ENCODE measurements at regions not wholly inside any gene's neighbourhood (a gene's known extent, or its start where the extent isn't known, plus 50 kb on each side); places are given as distances from the start of the nearest gene placed in this dataset.

- intact Hi-C loops (cut with DNase I, micrococcal nuclease) = no loop called here
- H3K36me3 ChIP-seq (ENCODE audit: low read depth) = no peaks in the 10 kb centered on the region
- H3K4me3 ChIP-seq = no peak overlapping the region
- H3K9me3 ChIP-seq = no peaks in the 10 kb centered on the region
- no peak for TF ChIP-seq CTCF (IDR thresholded peaks at IDR 0.05)
- DNase-seq (peak in 2 of 3 donors; percentile 46 to 53), ATAC-seq (peak; percentile 45)
- H3K4me1 ChIP-seq (ENCODE audit: low read depth) = peaks cover 5% of the 10 kb centered on the region
Observed at GRCh38 chr9:91117474-91117891, 244.2 kb downstream of the AUH start.

GRCh38 chr9:91117959-91118703 is 243.6 kb downstream of the AUH start:
- intact Hi-C loops (cut with DNase I, micrococcal nuclease) = no loop called here
- Histone ChIP-seq H3K4me1 (ENCODE audit: low read depth) (peaks cover 5% of the 10 kb centered on the region), H3K9me3 (no peaks in the 10 kb centered on the region), H3K4me3 (no peak overlapping the region), H3K36me3 (ENCODE audit: low read depth) (no peaks in the 10 kb centered on the region)
- DNase-seq = peak; percentile 85 to 91 (median 87)
- ATAC-seq = peak; percentile 99
- TF ChIP-seq CTCF (IDR thresholded peaks at IDR 0.05) = no peak

- DNase-seq (no peak), ATAC-seq (no peak)
- no peak for TF ChIP-seq CTCF (IDR thresholded peaks at IDR 0.05)
- H3K4me3 ChIP-seq = no peak overlapping the region
- H3K36me3 ChIP-seq (ENCODE audit: low read depth) = no peaks in the 10 kb centered on the region
- H3K9me3 ChIP-seq = no peaks in the 10 kb centered on the region
- H3K4me1 ChIP-seq (ENCODE audit: low read depth) = peaks cover 5% of the 10 kb centered on the region
- intact Hi-C loops (cut with DNase I, micrococcal nuclease) = no loop called here
Observed at GRCh38 chr9:91118704-91119025, 243.1 kb downstream of the AUH start.

- ATAC-seq (no peak), DNase-seq (no peak)
- no peaks in the 10 kb centered on the region for H3K9me3 ChIP-seq
- H3K4me1 ChIP-seq (ENCODE audit: low read depth) = peaks cover 5% of the 10 kb centered on the region
- H3K4me3 ChIP-seq = no peak overlapping the region
- no peak for TF ChIP-seq CTCF (IDR thresholded peaks at IDR 0.05)
- intact Hi-C loops (cut with DNase I, micrococcal nuclease) = no loop called here
- H3K36me3 ChIP-seq (ENCODE audit: low read depth) = no peaks in the 10 kb centered on the region
Observed at GRCh38 chr9:91119142-91119541, 242.6 kb downstream of the AUH start.

GRCh38 chr9:91119679-91120078 is 242.0 kb downstream of the AUH start:
- TF ChIP-seq CTCF (IDR thresholded peaks at IDR 0.05) = no peak
- no peak overlapping the region for H3K4me3 ChIP-seq
- H3K9me3 ChIP-seq = no peaks in the 10 kb centered on the region
- DNase-seq (no peak), ATAC-seq (no peak)
- intact Hi-C loops (cut with DNase I, micrococcal nuclease) = no loop called here
- no peaks in the 10 kb centered on the region for H3K36me3 ChIP-seq (ENCODE audit: low read depth)
- H3K4me1 ChIP-seq (ENCODE audit: low read depth) = peaks cover 5% of the 10 kb centered on the region

- Histone ChIP-seq H3K4me1 (ENCODE audit: low read depth) (peaks cover 5% of the 10 kb centered on the region), H3K9me3 (no peaks in the 10 kb centered on the region), H3K36me3 (ENCODE audit: low read depth) (no peaks in the 10 kb centered on the region), H3K4me3 (no peak overlapping the region)
- ATAC-seq = no peak
- TF ChIP-seq CTCF (IDR thresholded peaks at IDR 0.05) = no peak
- no peak for DNase-seq
- intact Hi-C loops (cut with DNase I, micrococcal nuclease) = no loop called here
Observed at GRCh38 chr9:91120200-91120599, 241.5 kb downstream of the AUH start.
